GM21576 (cell line): ENCODE measurements at regions not wholly inside any gene's neighbourhood (a gene's known extent, or its start where the extent isn't known, plus 50 kb on each side); places are given as distances from the start of the nearest gene placed in this dataset.

ENCODE experiments used
- ATAC-seq: cut with Tn5 transposase; IDR thresholded peaks from one replicate; pipeline ENCODE4 v1.9.1; 2021; ENCODE audit warnings: mild to moderate bottlenecking, moderate library complexity; ENCODE audit not compliant: unreplicated experiment

DNA sequence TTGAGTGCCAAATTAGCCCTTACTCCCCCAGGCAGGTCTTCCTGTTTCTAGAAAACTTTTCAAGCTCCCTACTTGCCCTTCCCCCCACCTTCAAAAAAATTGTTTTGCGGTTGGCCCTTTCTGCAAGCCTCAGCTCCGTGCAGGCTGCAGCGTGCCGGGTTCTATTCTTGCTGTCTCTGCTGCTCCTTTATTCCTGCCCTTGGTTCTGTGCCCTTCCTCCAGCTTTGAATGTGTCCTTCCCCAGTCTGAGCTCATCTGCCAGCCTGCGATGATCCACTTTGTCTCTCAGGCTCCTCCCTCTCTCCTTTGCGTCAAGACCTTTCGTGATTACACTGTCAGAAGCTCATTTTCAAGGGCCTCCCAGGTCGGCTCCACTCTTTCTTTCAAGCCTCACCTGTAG is 98.6 kb downstream of the IRF2BPL start:
- no peak for ATAC-seq

DNA sequence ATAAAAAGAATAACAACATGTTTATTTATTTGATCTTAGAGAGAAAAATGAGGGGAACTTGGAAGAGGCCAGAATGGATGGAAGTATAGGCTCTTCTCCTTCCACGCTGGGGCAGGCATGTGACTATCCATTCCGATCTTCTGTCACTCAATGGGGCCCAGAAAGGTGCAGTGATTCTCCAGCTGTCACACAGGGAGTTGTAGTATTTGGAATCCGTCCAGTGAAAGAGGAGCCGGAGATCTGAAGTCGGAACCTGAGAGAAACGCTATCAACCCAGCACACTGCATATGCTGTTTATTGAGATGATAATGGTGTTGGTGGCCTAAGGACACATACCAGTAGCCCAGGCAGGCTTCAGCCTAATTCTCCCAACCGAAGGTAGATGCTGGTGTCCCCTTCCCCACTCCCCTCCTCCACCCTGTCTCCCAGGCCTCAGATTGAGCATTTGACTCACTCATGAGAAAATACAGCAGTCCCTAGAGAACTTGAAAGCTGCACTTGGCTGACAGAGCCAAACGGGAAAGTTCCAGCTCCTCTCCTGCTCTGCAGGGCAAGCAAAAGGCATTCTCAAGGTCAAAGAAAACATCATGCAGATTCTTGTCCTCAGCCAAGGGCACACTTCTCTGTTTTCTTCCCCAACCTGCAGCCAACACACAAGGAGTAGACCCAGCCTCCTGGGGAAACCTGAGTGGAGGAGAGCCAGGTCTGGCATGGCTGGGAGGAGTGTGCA is 100.4 kb downstream of the IRF2BPL start:
- no peak for ATAC-seq

DNA sequence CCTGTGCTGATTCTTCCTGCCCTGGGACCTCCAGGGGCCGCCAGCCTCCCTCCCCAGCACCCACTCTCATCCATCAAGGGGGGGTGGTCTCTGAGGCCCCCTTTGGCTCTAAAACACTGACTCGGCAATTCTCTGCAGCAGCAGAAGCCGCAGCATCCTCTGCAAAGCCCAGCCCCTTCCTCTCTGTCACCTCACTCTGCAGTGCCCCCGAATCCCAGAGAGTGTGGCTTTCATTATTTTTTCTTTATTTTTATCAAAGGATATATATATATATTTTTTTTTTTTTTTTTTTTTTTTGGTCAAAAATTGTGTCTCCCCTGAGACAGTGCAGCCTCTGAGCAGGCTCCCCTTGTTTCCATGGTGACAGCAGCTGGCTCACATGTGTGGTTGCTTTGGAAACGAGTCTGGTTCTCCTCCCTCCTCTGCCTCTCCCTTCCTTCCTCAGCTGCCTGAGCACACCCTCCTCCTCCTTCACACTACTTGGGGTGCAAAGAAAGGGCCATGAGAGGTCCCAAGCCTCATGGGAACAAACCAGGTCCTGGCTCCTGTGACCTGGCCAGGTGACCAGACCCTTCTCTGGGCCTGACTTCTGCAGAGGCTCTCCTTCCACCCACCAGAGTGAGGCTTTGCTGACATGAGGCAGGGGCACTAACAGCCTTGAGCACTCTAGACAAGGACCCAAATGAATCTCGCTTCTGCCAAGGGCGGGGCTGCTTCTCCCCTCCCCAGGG is 100.5 kb downstream of the LRRC74A start:
- ATAC-seq = no peak

DNA sequence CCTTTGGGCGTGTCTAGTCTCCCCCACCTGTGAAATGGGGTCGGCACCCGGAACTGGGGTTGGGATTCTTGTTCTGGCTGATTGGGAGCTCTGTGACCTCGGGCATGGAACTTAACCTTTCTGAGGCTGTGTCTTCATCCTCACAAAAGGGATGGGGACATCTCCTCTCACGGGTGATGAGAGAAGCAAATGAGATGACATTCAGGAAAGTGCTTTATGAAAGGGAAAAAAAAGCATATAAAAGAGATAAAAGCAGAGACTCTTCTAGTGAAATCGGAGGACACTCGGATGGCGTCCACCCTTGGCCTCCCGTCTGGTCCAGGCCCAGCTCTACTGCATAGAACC is 98.9 kb downstream of the LRRC74A start:
- ATAC-seq = no peak

DNA sequence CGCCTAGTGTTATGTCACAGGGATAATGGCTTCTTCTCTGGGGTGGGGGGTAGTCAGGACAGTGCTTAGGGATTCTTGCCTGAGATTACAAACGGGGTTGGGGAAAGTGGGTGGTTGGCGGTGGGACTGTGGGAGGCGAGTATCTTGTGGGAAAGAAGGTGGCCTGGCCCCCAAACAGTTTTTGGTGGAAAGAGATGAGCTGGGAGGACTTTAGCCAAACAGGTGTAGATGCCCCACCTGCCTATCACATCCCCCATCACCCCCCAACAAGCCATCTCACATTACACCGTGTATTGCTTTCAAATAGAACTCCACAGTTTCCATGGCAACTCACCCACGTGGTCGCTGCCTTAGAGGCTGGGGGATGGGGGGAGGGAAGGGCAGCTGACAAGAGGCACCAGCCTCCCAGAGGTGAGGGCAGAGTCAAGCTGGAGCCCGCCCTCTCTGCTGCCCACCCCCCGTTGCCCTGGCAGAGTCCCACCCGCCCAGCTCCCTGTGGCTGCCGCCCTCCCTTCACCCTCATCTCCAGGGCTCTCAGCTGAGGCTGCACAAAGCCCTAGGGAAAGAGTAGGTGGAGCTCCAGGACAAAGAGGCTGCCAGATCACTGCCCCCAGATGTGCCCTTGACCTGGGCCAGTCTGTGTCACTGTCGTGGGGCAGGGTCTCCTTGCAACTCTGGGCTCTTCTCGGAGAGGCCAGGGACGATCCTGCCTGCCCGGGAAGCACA is 98.3 kb downstream of the LRRC74A start:
- ATAC-seq = no peak

DNA sequence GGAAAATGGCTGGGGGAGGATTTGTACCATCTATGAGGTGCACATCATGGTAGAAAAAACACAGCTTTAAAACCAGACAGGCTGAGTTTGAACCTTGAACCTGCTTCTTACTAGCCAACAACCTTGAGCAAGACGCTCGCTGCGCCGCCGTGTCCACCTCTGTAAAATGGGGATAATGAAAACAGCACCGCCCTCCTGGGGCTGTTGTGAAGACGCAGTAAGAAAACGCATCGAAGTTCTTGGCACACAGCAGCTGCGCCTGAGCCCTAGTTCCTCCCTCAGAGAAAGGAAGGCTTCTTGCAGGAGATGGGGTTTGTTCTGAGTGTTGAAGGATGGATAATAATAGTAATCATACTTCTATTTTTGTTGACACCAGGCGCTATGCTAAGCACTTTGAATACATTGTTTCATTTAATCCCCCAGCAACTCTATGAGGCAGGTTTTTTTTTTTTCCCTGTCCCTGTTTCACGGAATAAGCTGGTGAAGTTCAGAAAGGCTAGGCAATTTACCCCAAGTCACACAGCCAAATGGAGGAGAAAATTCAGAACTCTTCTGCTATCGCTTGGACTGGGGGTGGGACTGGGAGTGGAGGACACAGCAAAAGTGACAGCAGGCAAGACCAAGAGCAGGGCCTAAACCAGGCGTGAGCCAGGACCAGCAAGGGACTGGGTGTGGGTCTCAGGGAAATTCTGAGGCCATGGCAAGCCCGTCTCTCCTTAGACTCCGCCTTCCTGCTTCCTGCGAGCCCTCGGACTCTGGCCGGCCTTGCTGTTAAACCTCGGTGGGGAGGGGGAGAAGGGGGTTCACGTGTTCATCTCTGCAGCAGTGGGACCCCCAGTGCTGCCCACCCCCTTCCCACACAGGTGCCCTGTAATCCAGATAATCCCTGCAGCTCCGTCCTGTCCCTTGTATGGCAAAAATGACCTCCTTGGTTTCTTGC is 97.5 kb downstream of the LRRC74A start:
- ATAC-seq = no peak

DNA sequence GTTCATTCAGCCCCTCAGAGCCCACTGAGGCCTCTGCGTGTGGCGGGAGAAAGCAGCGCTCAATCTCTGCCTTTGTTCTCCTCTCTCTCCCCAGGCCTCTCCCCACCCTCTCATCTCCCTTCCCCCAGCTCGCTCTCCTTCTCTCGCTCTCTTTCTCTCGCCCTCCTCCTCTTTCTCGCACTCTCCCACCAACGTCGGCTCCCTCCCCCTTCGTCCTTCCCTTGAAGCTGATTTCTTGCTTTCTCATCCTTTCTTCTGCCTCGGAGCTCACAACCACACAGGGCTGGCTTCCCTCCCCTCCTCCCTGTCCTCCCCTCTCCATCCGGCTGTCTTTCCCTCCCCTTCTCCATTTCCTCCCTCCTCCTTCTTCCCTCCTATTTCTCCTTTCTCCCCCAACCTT is 96.4 kb downstream of the LRRC74A start:
- no peak for ATAC-seq

DNA sequence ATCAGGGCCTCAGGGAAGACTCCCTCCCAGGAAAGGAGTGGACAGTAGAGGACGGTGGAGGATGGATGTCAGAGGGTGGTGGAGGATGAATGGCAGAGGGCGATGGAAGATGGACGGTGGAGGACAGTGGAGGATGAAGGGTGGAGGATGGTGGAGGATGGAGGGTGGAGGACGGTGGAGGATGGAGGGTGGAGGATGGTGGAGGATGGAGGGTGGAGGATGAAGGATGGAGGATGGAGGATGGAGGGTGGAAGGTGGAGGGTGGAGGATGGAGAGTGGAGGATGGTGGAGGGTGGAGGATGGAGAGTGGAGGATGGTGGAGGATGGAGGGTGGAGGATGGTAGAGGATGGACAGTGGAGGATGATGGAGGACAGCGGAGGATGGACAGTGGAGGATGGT is 95.9 kb downstream of the LRRC74A start:
- ATAC-seq = no peak

DNA sequence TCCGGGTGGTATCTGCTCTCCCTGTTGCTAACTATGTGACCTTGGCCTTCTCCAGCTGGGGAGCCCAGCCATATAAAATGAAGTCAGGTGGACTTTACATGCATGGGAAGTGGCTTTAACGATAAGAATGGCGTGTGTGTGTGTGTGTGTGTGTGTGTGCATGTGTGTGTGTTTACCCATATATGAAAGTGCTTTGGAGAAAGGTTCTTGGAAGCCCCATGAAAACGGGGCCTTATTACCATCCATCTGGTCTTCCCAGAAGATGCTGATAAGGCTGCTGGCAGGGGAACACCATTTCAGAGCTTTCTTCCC is 94.8 kb downstream of the LRRC74A start:
- ATAC-seq = no peak

DNA sequence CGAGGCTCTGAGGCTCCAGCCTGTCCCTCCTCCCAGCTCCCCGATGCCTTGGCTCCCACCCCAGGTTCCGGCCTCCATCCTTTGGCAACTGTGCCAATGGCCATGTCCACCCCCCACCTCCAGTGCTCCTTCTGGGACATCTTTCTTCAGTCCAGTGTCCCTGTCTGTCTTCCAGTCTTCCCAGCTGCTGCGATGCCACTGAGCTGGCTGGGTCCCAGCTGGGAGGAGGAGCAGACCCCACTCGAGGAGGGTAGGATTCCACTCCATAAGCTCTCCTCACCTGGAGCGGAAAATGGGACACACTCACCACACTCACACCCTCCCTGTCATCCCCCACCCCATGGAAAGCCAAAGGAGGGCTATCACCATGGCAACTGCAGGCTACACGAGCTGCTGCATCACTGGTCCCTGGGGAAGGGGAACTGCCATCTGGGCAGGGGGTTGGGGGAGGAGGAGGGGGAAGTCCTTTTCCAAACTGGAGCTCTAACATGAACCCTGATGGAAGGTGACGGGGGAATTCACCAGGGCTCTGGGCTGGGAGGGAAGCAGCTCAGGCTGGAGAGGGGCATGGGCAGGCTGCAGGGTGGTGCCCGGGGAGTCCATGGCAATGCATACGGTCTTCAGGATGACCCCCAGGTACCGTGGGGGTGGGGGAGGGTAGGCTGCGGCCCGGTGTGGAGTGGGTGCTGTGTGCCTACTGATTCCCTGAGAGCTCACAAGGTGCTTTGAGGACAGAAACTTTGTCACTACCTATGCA is 94.3 kb downstream of the LRRC74A start:
- ATAC-seq = no peak

DNA sequence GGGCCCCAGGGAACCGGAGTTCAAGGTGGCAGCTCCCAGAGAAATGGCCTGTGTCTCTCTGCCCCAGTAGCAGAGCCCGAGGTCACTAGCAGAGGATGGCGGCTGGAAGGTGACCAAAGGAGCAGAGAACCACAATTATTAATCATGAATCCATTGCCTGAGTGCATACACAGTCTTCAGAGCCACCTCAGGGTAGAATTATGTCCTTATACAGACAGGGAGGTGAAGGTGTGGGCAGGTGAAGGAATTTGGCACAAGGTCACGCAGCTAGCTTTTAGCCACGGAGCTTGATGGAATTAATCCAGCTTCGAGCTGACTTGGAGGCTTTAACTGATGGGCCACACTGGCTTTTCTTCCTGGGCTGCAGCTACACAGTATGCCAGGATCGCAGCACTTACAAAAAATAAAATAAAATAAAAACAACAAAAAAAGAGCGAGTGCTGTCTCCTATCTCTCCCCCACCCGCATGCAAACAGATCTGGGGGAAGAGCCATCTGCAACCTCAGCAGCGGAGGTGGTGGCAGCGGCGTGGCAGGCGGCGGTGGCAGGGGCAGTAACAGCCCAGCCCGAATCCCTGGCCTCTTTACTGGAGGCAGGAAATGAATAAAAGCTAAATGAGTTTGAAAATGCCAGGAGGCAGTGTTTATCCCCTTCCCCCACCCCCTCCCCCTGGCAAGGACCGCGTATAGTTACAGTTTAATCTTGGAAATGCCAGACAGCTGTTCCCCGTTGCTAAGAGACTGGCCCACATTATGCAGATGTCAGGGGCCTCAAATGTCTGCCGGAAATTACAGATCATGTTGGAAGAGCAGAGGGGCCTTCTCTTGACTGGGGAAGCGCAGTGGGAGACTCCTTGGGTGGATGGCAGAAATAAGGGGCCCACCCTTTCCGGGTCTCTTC is 93.5 kb downstream of the LRRC74A start:
- ATAC-seq = no peak
